Sigmoid colon (tissue), 6 donors: ENCODE measurements at regions not wholly inside any gene's neighbourhood (a gene's known extent, or its start where the extent isn't known, plus 50 kb on each side); places are given as distances from the start of the nearest gene placed in this dataset.

Experiments used
- DNase-seq: peaks from one replicate; pipeline ENCODE4 v3.0.0-alpha.2; 2019
- H3K27ac ChIP-seq, 4 donors: fragments of 200-600 bp; sonication (generic); one replicate each; pipeline ENCODE4 v1.5.1; 2016 to 2019; ENCODE audit warnings: mild to moderate bottlenecking in 1 of 4
- H3K27me3 ChIP-seq, 3 donors: fragments of 200-600 bp; sonication (generic); one replicate each; pipeline ENCODE4 v1.5.1; 2019; ENCODE audit warnings: mild to moderate bottlenecking in 1 of 3
- H3K36me3 ChIP-seq, 4 donors: fragments of 200-600 bp; sonication (generic); one replicate each; pipeline ENCODE4 v1.5.1; 2016 to 2019
- H3K4me1 ChIP-seq, 4 donors: fragments of 200-600 bp; sonication (generic); one replicate each; pipeline ENCODE4 v1.5.1; 2017 to 2019
- H3K4me3 ChIP-seq, 4 donors: fragments of 200-600 bp; sonication (generic); one replicate each; pipeline ENCODE4 v1.5.1; 2017 to 2019; ENCODE audit warnings: mild to moderate bottlenecking in 2 of 4, moderate library complexity in 1 of 4
- H3K9me3 ChIP-seq, 4 donors: fragments of 200-600 bp in 3 of 4; sonication (generic) in 3 of 4; one replicate each; pipeline versions ENCODE4 v1.5.1 to v1.6.1; 2013 to 2019
- EP300 ChIP-seq, 4 donors: sonication (generic); formaldehyde crosslinking; IDR thresholded peaks; one replicate each; pipeline ENCODE4 v1.6.1; 2017; ENCODE audit warnings: antibody characterized with exemption in 4 of 4
- POLR2A ChIP-seq, 2 donors: fragments of 450-650 bp; IDR thresholded peaks; one replicate each; pipeline ENCODE4 v1.6.1; 2016; ENCODE audit warnings: antibody characterized with exemption in 2 of 2, mild to moderate bottlenecking in 2 of 2, moderate library complexity in 2 of 2
- POLR2AphosphoS5 ChIP-seq, 4 donors: sonication (generic); formaldehyde crosslinking; IDR thresholded peaks; one replicate each; pipeline ENCODE4 v1.6.1; 2017; ENCODE audit warnings: antibody characterized with exemption in 4 of 4
- WGBS, 2 donors: extraction: QIAGEN DNeasy Blood & Tissue Kit; methylation state at CpG; one replicate each; pipeline ENCODE4 v1.1.7; 2013; 5-methylcytosine and 5-hydroxymethylcytosine counted together
- intact Hi-C: fragments of 100-400 bp; cut with DNase I; formaldehyde crosslinking; loops from one replicate; pipeline ENCODE4 v1.15.1; 2023
- TF ChIP-seq, protein P1 (sequence below), 4 experiments: fragments of 450-650 bp in 3 of 4; fragments of 200-600 bp in 1 of 4; IDR thresholded peaks; one replicate each; pipeline ENCODE4 v1.5.1; 2016 to 2019; ENCODE audit warnings: antibody characterized with exemption in 4 of 4, mild to moderate bottlenecking in 3 of 4, moderate library complexity in 2 of 4
- donor health status: healthy with polysubstance abuse.
- donor health status: healthy.

DNA sequence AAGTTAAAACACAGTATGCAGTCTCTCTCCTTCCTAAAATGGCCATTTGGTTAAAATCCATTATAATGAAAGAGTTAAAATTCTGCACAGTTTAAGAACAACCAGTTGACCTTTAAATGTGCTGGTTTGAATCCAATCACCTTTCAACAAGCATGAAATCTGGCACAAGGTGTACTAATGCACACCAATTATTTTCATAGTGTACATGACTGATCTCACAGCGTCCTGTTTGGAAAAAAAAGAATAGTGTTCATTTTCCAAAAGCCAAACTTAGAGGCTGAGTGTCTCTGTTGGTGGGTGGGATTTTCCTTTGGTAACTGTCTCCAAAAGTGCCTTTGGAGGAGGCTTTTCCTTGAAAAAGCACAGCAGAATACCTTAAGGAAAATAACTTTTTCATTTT lies 180.6 kb downstream of the DEPDC1B start:
- DNase-seq: no peak
- no peaks in the 10 kb centered on the region for H3K27me3 ChIP-seq
- peak overlapping the region; percentile 69 to 85 (median 76) for H3K27ac ChIP-seq
- 77 to 83% methylated on average over 1 of the region's 1 CpG for WGBS, 2 donors
- no peak overlapping the region for H3K4me3 ChIP-seq
- no peaks in the 10 kb centered on the region for H3K9me3 ChIP-seq
- H3K4me1 ChIP-seq: peaks cover 0 to 83% (median 67%) of the 10 kb centered on the region in 4 donors
- intact Hi-C loops: no loop called here
- no peaks in the 10 kb centered on the region for H3K36me3 ChIP-seq
- TF ChIP-seq POLR2AphosphoS5 (IDR thresholded peaks at IDR 0.05) (peak in 1 of 4 donors; percentile 9), EP300 (IDR thresholded peaks at IDR 0.05) (peak in 1 of 4 donors; percentile 34), POLR2A (IDR thresholded peaks at IDR 0.05) (no peak)

DNA sequence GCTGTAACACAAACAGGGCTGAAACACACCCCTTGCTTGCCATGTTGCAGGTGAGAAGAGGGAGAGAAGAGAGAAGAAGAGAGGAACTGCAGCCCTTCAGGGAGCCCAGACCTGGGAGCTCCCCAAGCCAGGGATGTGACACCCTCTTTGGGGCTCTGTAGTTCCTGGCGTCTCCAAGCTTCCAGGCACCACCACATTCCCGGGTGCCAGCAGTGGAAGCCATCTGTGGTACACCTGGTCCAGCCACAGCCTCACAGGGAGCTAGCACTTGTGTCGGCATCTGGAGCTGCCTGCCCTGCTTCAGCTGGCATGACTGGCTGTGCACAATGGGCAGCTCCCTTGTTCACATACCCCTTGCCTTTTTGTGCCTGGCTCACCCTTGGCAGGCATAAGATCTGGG lies 182.1 kb downstream of the DEPDC1B start:
- no peak for TF ChIP-seq EP300 (IDR thresholded peaks at IDR 0.05)
- TF ChIP-seq POLR2AphosphoS5 (IDR thresholded peaks at IDR 0.05): no peak
- no peak for TF ChIP-seq POLR2A (IDR thresholded peaks at IDR 0.05)
- TF ChIP-seq, protein P1, sequence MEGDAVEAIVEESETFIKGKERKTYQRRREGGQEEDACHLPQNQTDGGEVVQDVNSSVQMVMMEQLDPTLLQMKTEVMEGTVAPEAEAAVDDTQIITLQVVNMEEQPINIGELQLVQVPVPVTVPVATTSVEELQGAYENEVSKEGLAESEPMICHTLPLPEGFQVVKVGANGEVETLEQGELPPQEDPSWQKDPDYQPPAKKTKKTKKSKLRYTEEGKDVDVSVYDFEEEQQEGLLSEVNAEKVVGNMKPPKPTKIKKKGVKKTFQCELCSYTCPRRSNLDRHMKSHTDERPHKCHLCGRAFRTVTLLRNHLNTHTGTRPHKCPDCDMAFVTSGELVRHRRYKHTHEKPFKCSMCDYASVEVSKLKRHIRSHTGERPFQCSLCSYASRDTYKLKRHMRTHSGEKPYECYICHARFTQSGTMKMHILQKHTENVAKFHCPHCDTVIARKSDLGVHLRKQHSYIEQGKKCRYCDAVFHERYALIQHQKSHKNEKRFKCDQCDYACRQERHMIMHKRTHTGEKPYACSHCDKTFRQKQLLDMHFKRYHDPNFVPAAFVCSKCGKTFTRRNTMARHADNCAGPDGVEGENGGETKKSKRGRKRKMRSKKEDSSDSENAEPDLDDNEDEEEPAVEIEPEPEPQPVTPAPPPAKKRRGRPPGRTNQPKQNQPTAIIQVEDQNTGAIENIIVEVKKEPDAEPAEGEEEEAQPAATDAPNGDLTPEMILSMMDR (IDR thresholded peaks at IDR 0.05): no peak
- Histone ChIP-seq H3K4me3 (no peak overlapping the region), H3K4me1 (peaks cover 0 to 71% (median 58%) of the 10 kb centered on the region in 4 donors), H3K9me3 (no peaks in the 10 kb centered on the region), H3K27me3 (no peaks in the 10 kb centered on the region), H3K27ac (peak overlapping the region; percentile 69 to 85 (median 76)), H3K36me3 (no peaks in the 10 kb centered on the region)
- DNase-seq: no peak
- intact Hi-C loops: no loop called here
- 94 to 98% methylated on average over 3 of the region's 3 CpGs for WGBS, 2 donors

DNA sequence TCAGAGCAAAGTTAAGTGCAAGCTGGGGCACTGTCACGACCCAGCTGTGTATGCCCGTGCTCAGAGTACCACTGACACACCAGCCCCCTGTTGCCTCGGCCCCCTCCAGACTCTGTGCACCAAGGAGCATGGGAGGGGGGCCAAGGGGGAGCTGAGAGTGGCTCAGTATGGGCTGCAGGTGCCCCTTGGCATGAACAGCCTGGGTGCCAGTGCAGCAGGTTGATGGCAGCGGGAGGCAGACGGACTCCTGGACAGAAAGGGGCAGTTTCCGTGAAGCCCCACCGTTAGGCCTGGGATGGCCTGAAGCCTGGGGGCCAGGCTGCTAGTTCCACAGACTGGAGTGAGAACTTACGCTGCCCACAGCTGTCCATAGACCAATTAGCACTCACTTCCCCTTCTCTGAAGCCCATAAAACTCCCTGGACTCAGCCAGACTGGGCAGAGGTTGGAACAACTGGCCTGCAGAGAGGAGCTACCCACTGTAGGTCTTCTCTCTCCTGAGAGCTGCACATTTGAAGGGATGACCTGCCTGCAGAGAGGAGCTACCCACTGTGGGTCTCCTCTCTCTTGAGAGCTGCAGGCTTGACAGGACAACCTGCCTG lies 182.8 kb downstream of the DEPDC1B start:
- DNase-seq: no peak
- Histone ChIP-seq H3K36me3 (no peaks in the 10 kb centered on the region), H3K27ac (peak overlapping the region; percentile 69 to 85 (median 76)), H3K4me1 (peaks cover 0 to 64% (median 51%) of the 10 kb centered on the region in 4 donors), H3K9me3 (no peaks in the 10 kb centered on the region), H3K27me3 (no peaks in the 10 kb centered on the region), H3K4me3 (no peak overlapping the region)
- intact Hi-C loops: no loop called here
- TF ChIP-seq POLR2AphosphoS5 (IDR thresholded peaks at IDR 0.05) (no peak), EP300 (IDR thresholded peaks at IDR 0.05) (no peak), POLR2A (IDR thresholded peaks at IDR 0.05) (no peak)
- TF ChIP-seq, protein P1 (IDR thresholded peaks at IDR 0.05): no peak
- 80 to 84% methylated on average over 8 of the region's 8 CpGs for WGBS, 2 donors

DNA sequence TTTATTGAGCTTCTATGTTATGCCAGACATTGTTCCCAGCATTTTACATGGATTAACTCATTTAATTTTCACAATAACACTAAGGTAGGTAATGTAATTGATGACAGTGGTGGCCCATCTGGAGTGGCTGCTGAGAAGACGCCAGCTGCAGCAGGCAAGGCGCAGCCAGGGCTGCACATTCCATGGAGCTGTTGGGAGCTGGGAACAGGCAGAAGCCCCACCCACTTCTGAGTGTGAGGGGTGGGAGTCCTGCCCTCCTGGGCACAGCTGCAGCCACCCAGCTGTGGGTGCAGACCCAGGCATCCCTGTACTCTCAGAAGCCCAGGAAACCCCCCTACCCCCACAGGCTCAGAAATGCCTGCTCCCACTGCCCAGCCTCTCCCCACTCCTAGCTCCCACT lies 183.3 kb downstream of the DEPDC1B start:
- H3K9me3 ChIP-seq: no peaks in the 10 kb centered on the region
- H3K4me1 ChIP-seq: peaks cover 0 to 59% (median 46%) of the 10 kb centered on the region in 4 donors
- no peak overlapping the region for H3K4me3 ChIP-seq
- 72 to 87% methylated on average over 2 of the region's 2 CpGs for WGBS, 2 donors
- H3K36me3 ChIP-seq: no peaks in the 10 kb centered on the region
- TF ChIP-seq EP300 (IDR thresholded peaks at IDR 0.05): no peak
- TF ChIP-seq POLR2A (IDR thresholded peaks at IDR 0.05): no peak
- no peak for TF ChIP-seq POLR2AphosphoS5 (IDR thresholded peaks at IDR 0.05)
- TF ChIP-seq, protein P1 (IDR thresholded peaks at IDR 0.05): no peak
- intact Hi-C loops: no loop called here
- DNase-seq: no peak
- peak overlapping the region; percentile 69 to 85 (median 76) for H3K27ac ChIP-seq
- no peaks in the 10 kb centered on the region for H3K27me3 ChIP-seq

DNA sequence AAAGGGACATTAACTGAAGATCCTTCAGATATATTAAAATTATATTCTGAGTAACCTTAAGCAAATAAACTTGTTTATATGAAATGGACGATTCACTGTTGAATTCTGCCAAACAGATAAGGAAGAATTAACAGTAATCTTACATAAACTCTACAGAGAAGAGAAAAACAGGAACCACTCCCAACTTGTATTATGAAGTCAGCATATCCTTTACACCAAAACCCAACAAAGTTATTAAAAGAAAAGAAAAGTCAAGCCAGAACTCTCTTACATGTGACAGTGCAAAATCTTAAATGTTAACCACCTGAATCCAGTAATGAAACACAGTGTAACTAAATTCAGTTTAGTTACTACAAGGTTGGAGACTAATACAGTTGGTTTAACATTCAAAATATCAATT lies 185.8 kb downstream of the DEPDC1B start:
- Histone ChIP-seq H3K27me3 (no peaks in the 10 kb centered on the region), H3K27ac (no peak overlapping the region), H3K4me1 (peaks cover 0 to 51% (median 38%) of the 10 kb centered on the region in 4 donors), H3K4me3 (no peak overlapping the region), H3K36me3 (no peaks in the 10 kb centered on the region), H3K9me3 (no peaks in the 10 kb centered on the region)
- WGBS, 2 donors: 15 to 22% methylated on average over 1 of the region's 1 CpG
- TF ChIP-seq EP300 (IDR thresholded peaks at IDR 0.05) (no peak), POLR2AphosphoS5 (IDR thresholded peaks at IDR 0.05) (no peak), POLR2A (IDR thresholded peaks at IDR 0.05) (no peak)
- TF ChIP-seq, protein P1 (IDR thresholded peaks at IDR 0.05): no peak
- no peak for DNase-seq
- intact Hi-C loops: no loop called here
